A549 (cell line): ENCODE measurements at regions not wholly inside any gene's neighbourhood (a gene's known extent, or its start where the extent isn't known, plus 50 kb on each side); places are given as distances from the start of the nearest gene placed in this dataset.

ENCODE experiments used
- CHD2 ChIP-seq: fragments of 150-350 bp; IDR thresholded peaks from 2 replicates; pipeline ENCODE4 v1.6.1; 2014; ENCODE audit warnings: low read length; ENCODE audit not compliant: partially characterized antibody
- EP300 ChIP-seq, 2 experiments: fragments of >200 bp; sonication (Bioruptor Twin); formaldehyde crosslinking; IDR thresholded peaks; 2 replicates in 1 of 2; 3 replicates in 1 of 2; pipeline ENCODE4 v1.6.1; 2016 to 2017
- FOXS1 ChIP-seq: fragments of 250-450 bp; sonication (Bioruptor Pico); IDR thresholded peaks from 2 replicates; pipeline ENCODE4 v1.5.0; 2020; ENCODE audit warnings: mild to moderate bottlenecking, moderate library complexity
- HDAC2 ChIP-seq: fragments of 200-600 bp; sonication (generic); IDR thresholded peaks from 2 replicates; pipeline ENCODE4 v1.6.1; 2016
- JUNB ChIP-seq: fragments of >200 bp; sonication (Bioruptor Twin); formaldehyde crosslinking; IDR thresholded peaks from 2 replicates; pipeline ENCODE4 v1.6.1; 2016
- POLR2A ChIP-seq: IDR thresholded peaks from 2 replicates; pipeline ENCODE4 v1.6.1; 2012; ENCODE audit warnings: mild to moderate bottlenecking, low read length
- POLR2AphosphoS2 ChIP-seq: conservative IDR thresholded peaks from 2 replicates; pipeline ENCODE4 v1.6.1; 2012; ENCODE audit warnings: low read length, improper control_type of control experiment, inconsistent platforms
- RNF2 ChIP-seq: fragments of 200-600 bp; sonication (generic); IDR thresholded peaks from 2 replicates; pipeline ENCODE4 v1.6.1; 2016; ENCODE audit warnings: low read depth, mild to moderate bottlenecking, antibody characterized with exemption, moderate library complexity, borderline replicate concordance
- TP53 ChIP-seq: fragments of 250-450 bp; sonication (Bioruptor Pico); IDR thresholded peaks from 2 replicates; pipeline ENCODE4 v1.5.0; 2021; ENCODE audit warnings: mild to moderate bottlenecking, moderate library complexity
- TF ChIP-seq, protein P1 (sequence below): IDR thresholded peaks from 2 replicates; pipeline ENCODE4 v1.6.1; 2012; ENCODE audit warnings: low read depth, borderline replicate concordance
- TF ChIP-seq, protein P2 (sequence below): IDR thresholded peaks from 2 replicates; pipeline ENCODE4 v1.6.1; 2012
- TF ChIP-seq, protein P3 (sequence below): fragments of >200 bp; sonication (Bioruptor Twin); formaldehyde crosslinking; IDR thresholded peaks from 3 replicates; pipeline ENCODE4 v1.5.1; 2016

DNA sequence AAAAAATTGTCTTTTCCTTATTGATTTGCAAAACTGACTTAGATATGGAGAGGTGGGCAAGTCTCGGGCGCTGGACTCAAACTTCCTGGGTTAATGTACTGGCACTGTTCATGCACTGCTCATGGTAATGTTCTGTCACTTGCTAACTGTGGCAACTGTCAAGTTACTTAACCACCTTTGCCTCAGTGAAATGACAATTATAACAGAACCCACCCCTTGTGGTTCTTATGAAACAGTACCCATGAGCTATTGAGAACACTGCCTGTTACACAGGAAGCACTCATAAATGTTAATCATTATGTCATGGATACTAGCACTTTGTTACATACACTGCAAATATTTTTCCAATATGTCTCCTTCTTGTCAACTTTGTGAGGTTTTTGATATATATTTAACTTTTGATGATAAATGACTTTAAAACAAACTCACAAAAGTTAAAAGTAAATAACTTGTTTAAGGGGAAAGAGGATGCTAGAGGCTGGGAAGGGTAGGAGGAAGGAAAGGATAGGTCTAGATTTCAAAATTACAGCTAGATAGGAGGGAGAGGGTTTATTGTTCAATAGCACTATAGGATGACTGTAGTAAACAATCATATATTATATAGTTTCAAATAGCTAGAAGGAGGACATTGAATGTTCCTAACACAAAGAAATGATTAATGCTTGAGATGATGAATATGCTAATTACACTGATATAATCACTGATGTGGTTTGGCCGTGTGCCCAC is 342.5 kb downstream of the ADGRL2 start:
- TF ChIP-seq JUNB (no peak), CHD2 (no peak), TP53 (CRISPR knock-in tag) (no peak), RNF2 (no peak), FOXS1 (no peak), HDAC2 (no peak), POLR2AphosphoS2 (no peak), POLR2A (no peak), EP300 (IDR thresholded peaks at IDR 0.05) (no peak)
- TF ChIP-seq, protein P1, sequence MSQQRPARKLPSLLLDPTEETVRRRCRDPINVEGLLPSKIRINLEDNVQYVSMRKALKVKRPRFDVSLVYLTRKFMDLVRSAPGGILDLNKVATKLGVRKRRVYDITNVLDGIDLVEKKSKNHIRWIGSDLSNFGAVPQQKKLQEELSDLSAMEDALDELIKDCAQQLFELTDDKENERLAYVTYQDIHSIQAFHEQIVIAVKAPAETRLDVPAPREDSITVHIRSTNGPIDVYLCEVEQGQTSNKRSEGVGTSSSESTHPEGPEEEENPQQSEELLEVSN = no peak
- TF ChIP-seq, protein P2, sequence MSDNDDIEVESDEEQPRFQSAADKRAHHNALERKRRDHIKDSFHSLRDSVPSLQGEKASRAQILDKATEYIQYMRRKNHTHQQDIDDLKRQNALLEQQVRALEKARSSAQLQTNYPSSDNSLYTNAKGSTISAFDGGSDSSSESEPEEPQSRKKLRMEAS = no peak
- TF ChIP-seq, protein P3, sequence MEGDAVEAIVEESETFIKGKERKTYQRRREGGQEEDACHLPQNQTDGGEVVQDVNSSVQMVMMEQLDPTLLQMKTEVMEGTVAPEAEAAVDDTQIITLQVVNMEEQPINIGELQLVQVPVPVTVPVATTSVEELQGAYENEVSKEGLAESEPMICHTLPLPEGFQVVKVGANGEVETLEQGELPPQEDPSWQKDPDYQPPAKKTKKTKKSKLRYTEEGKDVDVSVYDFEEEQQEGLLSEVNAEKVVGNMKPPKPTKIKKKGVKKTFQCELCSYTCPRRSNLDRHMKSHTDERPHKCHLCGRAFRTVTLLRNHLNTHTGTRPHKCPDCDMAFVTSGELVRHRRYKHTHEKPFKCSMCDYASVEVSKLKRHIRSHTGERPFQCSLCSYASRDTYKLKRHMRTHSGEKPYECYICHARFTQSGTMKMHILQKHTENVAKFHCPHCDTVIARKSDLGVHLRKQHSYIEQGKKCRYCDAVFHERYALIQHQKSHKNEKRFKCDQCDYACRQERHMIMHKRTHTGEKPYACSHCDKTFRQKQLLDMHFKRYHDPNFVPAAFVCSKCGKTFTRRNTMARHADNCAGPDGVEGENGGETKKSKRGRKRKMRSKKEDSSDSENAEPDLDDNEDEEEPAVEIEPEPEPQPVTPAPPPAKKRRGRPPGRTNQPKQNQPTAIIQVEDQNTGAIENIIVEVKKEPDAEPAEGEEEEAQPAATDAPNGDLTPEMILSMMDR = no peak
